Mesendoderm (in vitro differentiated cells): ENCODE measurements at regions not wholly inside any gene's neighbourhood (a gene's known extent, or its start where the extent isn't known, plus 50 kb on each side); places are given as distances from the start of the nearest gene placed in this dataset.

Source experiments
- DNase-seq: peaks from one replicate; pipeline ENCODE4 v3.0.0; 2013
- H2AK5ac ChIP-seq: 2 replicates; pipeline ENCODE4 v1.6.1; 2013; ENCODE audit warnings: low read length, inconsistent platforms
- H2BK120ac ChIP-seq: 2 replicates; pipeline ENCODE4 v1.6.1; 2013; ENCODE audit warnings: low read depth, mild to moderate bottlenecking, low read length, moderate library complexity, mixed read lengths
- H2BK15ac ChIP-seq: replicated peaks from 2 replicates; pipeline ENCODE4 v1.6.1; 2013; ENCODE audit warnings: low read depth, mild to moderate bottlenecking, moderate library complexity
- H2BK5ac ChIP-seq: 2 replicates; pipeline ENCODE4 v1.6.1; 2013; ENCODE audit warnings: low read length, inconsistent platforms
- H3K18ac ChIP-seq: 2 replicates; pipeline ENCODE4 v1.6.1; 2013; ENCODE audit warnings: mild to moderate bottlenecking, low read length, mixed read lengths
- H3K23ac ChIP-seq: one replicate; pipeline ENCODE4 v1.6.1; 2013; ENCODE audit warnings: low read length
- H3K27ac ChIP-seq: 2 replicates; pipeline ENCODE4 v1.5.1; 2013; ENCODE audit warnings: low read depth, mild to moderate bottlenecking, inconsistent platforms, low read length, moderate library complexity
- H3K27me3 ChIP-seq: 2 replicates; pipeline ENCODE4 v1.6.1; 2013; ENCODE audit warnings: low read length, control low read depth, mild to moderate bottlenecking, inconsistent platforms; ENCODE audit not compliant: insufficient read depth, poor library complexity
- H3K36me3 ChIP-seq: 2 replicates; pipeline ENCODE4 v1.6.1; 2013; ENCODE audit warnings: low read length, inconsistent platforms; ENCODE audit not compliant: control insufficient read depth, insufficient read depth
- H3K4ac ChIP-seq: one replicate; pipeline ENCODE4 v1.6.1; 2013; ENCODE audit warnings: low read depth, mild to moderate bottlenecking, low read length, moderate library complexity
- H3K4me1 ChIP-seq: 2 replicates; pipeline ENCODE4 v1.6.1; 2013; ENCODE audit warnings: low read depth, low read length, inconsistent platforms; ENCODE audit not compliant: control insufficient read depth
- H3K4me2 ChIP-seq: 2 replicates; pipeline ENCODE4 v1.6.1; 2013; ENCODE audit warnings: low read length
- H3K4me3 ChIP-seq: 2 replicates; pipeline ENCODE4 v1.5.1; 2013; ENCODE audit warnings: mild to moderate bottlenecking, low read length
- H3K56ac ChIP-seq: one replicate; pipeline ENCODE4 v1.6.1; 2013; ENCODE audit warnings: low read length
- H3K79me1 ChIP-seq: 2 replicates; pipeline ENCODE4 v1.6.1; 2013; ENCODE audit warnings: low read length, inconsistent platforms
- H3K79me2 ChIP-seq: 2 replicates; pipeline ENCODE4 v1.6.1; 2013; ENCODE audit warnings: mild to moderate bottlenecking, low read length; ENCODE audit not compliant: control insufficient read depth, insufficient read depth
- H3K9ac ChIP-seq: 2 replicates; pipeline ENCODE4 v1.6.1; 2013; ENCODE audit warnings: low read length, inconsistent platforms
- H4K5ac ChIP-seq: one replicate; pipeline ENCODE4 v1.6.1; 2013; ENCODE audit warnings: low read length
- H4K8ac ChIP-seq: one replicate; pipeline ENCODE4 v1.6.1; 2013; ENCODE audit warnings: low read depth, mild to moderate bottlenecking, control low read depth, low read length, moderate library complexity
- WGBS: extraction: QIAGEN DNeasy Blood & Tissue Kit; methylation state at CpG from one replicate; pipeline ENCODE4 v1.1.7; 2013; ENCODE audit warnings: low lambda C conversion rate, missing lambda C conversion rate; ENCODE audit not compliant: insufficient coverage; ENCODE audit errors: extremely low coverage; 5-methylcytosine and 5-hydroxymethylcytosine counted together

- Histone ChIP-seq H4K8ac (no peak overlapping the region), H3K23ac (no peak overlapping the region), H3K79me2 (no peaks in the 10 kb centered on the region), H3K79me1 (no peaks in the 10 kb centered on the region), H3K4me2 (no peak overlapping the region), H3K27ac (no peak overlapping the region), H4K5ac (no peak overlapping the region), H3K9ac (no peak overlapping the region), H3K36me3 (no peaks in the 10 kb centered on the region), H2BK15ac (no peak overlapping the region), H2AK5ac (no peak overlapping the region), H3K56ac (no peak overlapping the region), H2BK120ac (no peak overlapping the region), H3K4ac (no peak overlapping the region), H3K4me1 (no peaks in the 10 kb centered on the region), H2BK5ac (no peak overlapping the region), H3K4me3 (no peak overlapping the region), H3K18ac (no peak overlapping the region), H3K27me3 (no peaks in the 10 kb centered on the region)
- DNase-seq, result no peak
- WGBS, result no CpG with 5 or more reads among the region's 2 CpGs
Observed at GRCh38 chr9:26406676-26407075, 485.9 kb downstream of the CAAP1 start.

GRCh38 chr9:26399556-26399955, 493.0 kb downstream of the CAAP1 start:
- Histone ChIP-seq H3K56ac (no peak overlapping the region), H3K36me3 (no peaks in the 10 kb centered on the region), H3K27me3 (no peaks in the 10 kb centered on the region), H3K79me2 (no peaks in the 10 kb centered on the region), H3K79me1 (no peaks in the 10 kb centered on the region), H2BK120ac (no peak overlapping the region), H2BK15ac (no peak overlapping the region), H3K9ac (no peak overlapping the region), H4K8ac (no peak overlapping the region), H3K4ac (no peak overlapping the region), H3K4me2 (no peak overlapping the region), H3K27ac (no peak overlapping the region), H3K23ac (no peak overlapping the region), H3K4me1 (no peaks in the 10 kb centered on the region), H4K5ac (no peak overlapping the region), H2AK5ac (no peak overlapping the region), H3K4me3 (no peak overlapping the region), H2BK5ac (no peak overlapping the region), H3K18ac (no peak overlapping the region)
- no peak for DNase-seq
- WGBS, result no CpG with 5 or more reads among the region's 4 CpGs

DNA sequence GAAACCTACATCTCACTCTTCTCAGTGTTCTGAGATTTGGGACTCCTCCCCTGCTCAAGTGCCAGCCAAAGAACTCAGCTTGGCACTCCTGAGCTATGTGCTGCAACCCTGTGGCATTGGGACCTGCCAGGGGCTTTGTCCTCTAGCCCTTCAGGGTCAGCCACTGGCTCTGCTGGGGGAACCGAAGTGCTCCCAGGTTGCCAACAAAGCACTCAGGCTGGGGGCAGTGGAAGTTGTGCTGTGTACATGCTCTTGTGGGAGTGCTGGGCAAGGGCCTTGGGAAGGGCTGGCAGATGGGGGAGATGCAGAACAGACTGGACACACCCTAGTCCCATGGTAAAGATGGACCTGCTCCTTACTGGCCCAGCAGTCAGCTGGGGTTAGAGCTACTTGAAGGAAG, 498.6 kb downstream of the CAAP1 start:
- no peak overlapping the region for H3K56ac ChIP-seq
- H3K4me3 ChIP-seq, result no peak overlapping the region
- no peak overlapping the region for H3K27ac ChIP-seq
- H3K4me2 ChIP-seq, result no peak overlapping the region
- H3K23ac ChIP-seq, result no peak overlapping the region
- H3K18ac ChIP-seq, result no peak overlapping the region
- no peaks in the 10 kb centered on the region for H3K36me3 ChIP-seq
- H3K9ac ChIP-seq, result no peak overlapping the region
- no peak overlapping the region for H2BK15ac ChIP-seq
- no peak for DNase-seq
- no CpG with 5 or more reads among the region's 1 CpG for WGBS
- H3K4me1 ChIP-seq, result no peaks in the 10 kb centered on the region
- no peak overlapping the region for H4K8ac ChIP-seq
- H3K4ac ChIP-seq, result no peak overlapping the region
- H3K79me2 ChIP-seq, result no peaks in the 10 kb centered on the region
- no peak overlapping the region for H2BK120ac ChIP-seq
- no peak overlapping the region for H2BK5ac ChIP-seq
- no peaks in the 10 kb centered on the region for H3K27me3 ChIP-seq
- H3K79me1 ChIP-seq, result no peaks in the 10 kb centered on the region
- no peak overlapping the region for H4K5ac ChIP-seq
- no peak overlapping the region for H2AK5ac ChIP-seq

GRCh38 chr9:26392639-26393038, 500.0 kb downstream of the CAAP1 start:
- Histone ChIP-seq H3K79me2 (no peaks in the 10 kb centered on the region), H3K56ac (no peak overlapping the region), H3K4me2 (no peak overlapping the region), H3K4me3 (no peak overlapping the region), H2BK120ac (no peak overlapping the region), H2BK5ac (no peak overlapping the region), H3K18ac (no peak overlapping the region), H2AK5ac (no peak overlapping the region), H3K23ac (no peak overlapping the region), H4K5ac (no peak overlapping the region), H3K79me1 (no peaks in the 10 kb centered on the region), H3K27ac (no peak overlapping the region), H4K8ac (no peak overlapping the region), H3K27me3 (no peaks in the 10 kb centered on the region), H2BK15ac (no peak overlapping the region), H3K36me3 (no peaks in the 10 kb centered on the region), H3K4me1 (no peaks in the 10 kb centered on the region), H3K4ac (no peak overlapping the region), H3K9ac (no peak overlapping the region)
- no peak for DNase-seq

GRCh38 chr9:26391036-26391435, 501.6 kb downstream of the CAAP1 start:
- Histone ChIP-seq H3K27me3 (no peaks in the 10 kb centered on the region), H3K79me2 (no peaks in the 10 kb centered on the region), H2BK5ac (no peak overlapping the region), H3K36me3 (no peaks in the 10 kb centered on the region), H3K56ac (no peak overlapping the region), H3K18ac (no peak overlapping the region), H2BK15ac (no peak overlapping the region), H4K8ac (no peak overlapping the region), H2BK120ac (no peak overlapping the region), H3K9ac (no peak overlapping the region), H4K5ac (no peak overlapping the region), H3K27ac (no peak overlapping the region), H3K4me3 (no peak overlapping the region), H2AK5ac (no peak overlapping the region), H3K4ac (no peak overlapping the region), H3K4me1 (no peaks in the 10 kb centered on the region), H3K23ac (no peak overlapping the region), H3K79me1 (no peaks in the 10 kb centered on the region), H3K4me2 (no peak overlapping the region)
- DNase-seq, result no peak
- no CpG with 5 or more reads among the region's 4 CpGs for WGBS

GRCh38 chr9:26375448-26375847, 517.2 kb downstream of the CAAP1 start:
- Histone ChIP-seq H2BK120ac (no peak overlapping the region), H2BK15ac (no peak overlapping the region), H3K27ac (no peak overlapping the region), H4K5ac (no peak overlapping the region), H4K8ac (no peak overlapping the region), H2BK5ac (no peak overlapping the region), H3K36me3 (no peaks in the 10 kb centered on the region), H3K56ac (no peak overlapping the region), H2AK5ac (no peak overlapping the region), H3K79me2 (no peaks in the 10 kb centered on the region), H3K23ac (no peak overlapping the region), H3K79me1 (no peaks in the 10 kb centered on the region), H3K9ac (no peak overlapping the region), H3K27me3 (no peaks in the 10 kb centered on the region), H3K18ac (no peak overlapping the region), H3K4ac (no peak overlapping the region), H3K4me3 (no peak overlapping the region), H3K4me1 (no peaks in the 10 kb centered on the region), H3K4me2 (no peak overlapping the region)
- DNase-seq, result no peak
- WGBS, result no CpG with 5 or more reads among the region's 2 CpGs
